Stimulated activated CD4-positive, alpha-beta T cell treated with anti-CD3 and anti-CD28 coated beads, Interleukin-2, amount 100 ng/mL, for 4 hours (primary cell): ENCODE measurements at regions not wholly inside any gene's neighbourhood (a gene's known extent, or its start where the extent isn't known, plus 50 kb on each side); places are given as distances from the start of the nearest gene placed in this dataset.
"Not testable (repeated sequence)": the region's sequence is repeated elsewhere in the genome, so short reads cannot be mapped to it uniquely, and the experiment has no call there.

Experiments used
- DNase-seq: peaks from one replicate; pipeline ENCODE4 v3.0.0-alpha.2; 2020; ENCODE audit warnings: low read depth

GRCh38 chr2:240374085-240374907 is 61.2 kb upstream of the GPC1 start:
- no peak for DNase-seq

GRCh38 chr2:240375024-240375645 is 60.3 kb upstream of the GPC1 start:
- DNase-seq: no peak

GRCh38 chr2:240376739-240377138 is 58.7 kb upstream of the GPC1 start:
- no peak for DNase-seq

- no peak for DNase-seq
Measured at GRCh38 chr2:240377366-240377765, 58.1 kb upstream of the GPC1 start.

GRCh38 chr2:240379089-240379636 is 56.3 kb upstream of the GPC1 start:
- no peak for DNase-seq

GRCh38 chr2:240383099-240383758 is 52.2 kb upstream of the GPC1 start:
- DNase-seq: no peak

GRCh38 chr2:240383871-240384700 is 51.4 kb upstream of the GPC1 start:
- DNase-seq: no peak

GRCh38 chr2:240384711-240385450 is 50.6 kb upstream of the GPC1 start:
- DNase-seq: no peak

GRCh38 chr2:240385451-240386161 is 49.9 kb upstream of the GPC1 start:
- DNase-seq: not testable (repeated sequence)
